Activated T-helper 1 cell treated with anti-CD3 and anti-CD28 coated beads, Interleukin-12 subunit alpha, Interleukin-12 subunit beta, Interleukin-2, Interleukin-4 antibody, amounts not matched to agents 30 ng/mL and 10 ng/mL and 1 ng/mL, durations not matched to agents 14 hours and 24 hours and 36 hours (primary cell): ENCODE measurements at regions not wholly inside any gene's neighbourhood (a gene's known extent, or its start where the extent isn't known, plus 50 kb on each side); places are given as distances from the start of the nearest gene placed in this dataset.
"Not testable (repeated sequence)": the region's sequence is repeated elsewhere in the genome, so short reads cannot be mapped to it uniquely, and the experiment has no call there.

Source experiments
- DNase-seq: peaks from one replicate; pipeline ENCODE4 v3.0.0; 2021; ENCODE audit warnings: low spot score
- H3K27ac Mint-ChIP-seq: one replicate; pipeline ENCODE4 v1.8.0; 2021; ENCODE audit warnings: mild to moderate bottlenecking, mixed read lengths
- H3K27me3 Mint-ChIP-seq: one replicate; pipeline ENCODE4 v1.8.0; 2022; ENCODE audit warnings: mild to moderate bottlenecking, moderate library complexity, mixed read lengths; ENCODE audit not compliant: insufficient read depth
- H3K36me3 Mint-ChIP-seq: one replicate; pipeline ENCODE4 v1.8.0; 2021; ENCODE audit warnings: low read depth, mixed read lengths
- H3K4me1 Mint-ChIP-seq: one replicate; pipeline ENCODE4 v1.8.0; 2021; ENCODE audit warnings: low read depth, mixed read lengths
- H3K4me3 Mint-ChIP-seq: one replicate; pipeline ENCODE4 v1.8.0; 2021; ENCODE audit warnings: mild to moderate bottlenecking, moderate library complexity, mixed read lengths
- H3K9me3 Mint-ChIP-seq: one replicate; pipeline ENCODE4 v1.8.0; 2021; ENCODE audit warnings: mixed read lengths
- intact Hi-C: fragments of 100-400 bp; cut with micrococcal nuclease; formaldehyde crosslinking; loops from one replicate; pipeline ENCODE4 v1.15.1; 2024

DNA sequence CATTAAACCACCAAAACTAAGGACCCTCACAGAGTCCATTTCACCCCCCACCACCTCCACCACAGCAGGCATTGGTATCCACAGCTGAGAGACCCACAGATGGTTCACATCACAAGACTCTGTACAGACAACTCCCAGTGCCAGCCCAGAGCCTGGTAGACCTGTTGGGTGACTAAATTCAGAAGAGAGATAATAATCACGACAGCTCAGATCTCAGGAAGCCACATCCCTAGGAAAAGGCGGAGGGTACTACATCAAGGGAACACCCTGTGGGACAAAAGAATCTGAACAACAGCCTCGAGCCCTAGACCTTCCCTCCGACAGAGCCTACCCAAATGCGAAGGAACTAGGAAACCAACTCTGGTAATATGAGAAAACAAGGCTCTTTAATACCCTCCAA is 51.4 kb upstream of the TMEM45B start:
- H3K36me3 Mint-ChIP-seq, H3K4me1 Mint-ChIP-seq, DNase-seq, intact Hi-C loops, H3K27me3 Mint-ChIP-seq, H3K27ac Mint-ChIP-seq, H3K4me3 Mint-ChIP-seq, H3K9me3 Mint-ChIP-seq: not testable (repeated sequence)
